HepG2 (cell line): ENCODE measurements at regions not wholly inside any gene's neighbourhood (a gene's known extent, or its start where the extent isn't known, plus 50 kb on each side); places are given as distances from the start of the nearest gene placed in this dataset.
"Not testable (repeated sequence)": the region's sequence is repeated elsewhere in the genome, so short reads cannot be mapped to it uniquely, and the experiment has no call there.

Experiments
- ATAC-seq: fragments of 200-7000 bp; cut with Tn5 transposase; 3 replicates; pipeline ENCODE4 v1.9.1; 2020; ENCODE audit warnings: mild to moderate bottlenecking, moderate library complexity
- BruUV-seq: library from RNA; stranded (reverse); fragments of 400-500 nt; replicated peaks from 2 replicates; lab custom pipeline; 2021; lab: Mats Ljungman, UMichigan
- CTCF ChIA-PET: fragments of 300-600 bp; formaldehyde crosslinking; extraction: SDS; loops from one replicate; lab custom pipeline; 2021; ENCODE audit warnings: low total read pairs, inconsistent platforms, low intra/inter-chr PET ratio; lab: Yijun Ruan, JAX
- POLR2A ChIA-PET: fragments of 350-600 bp; sonication (Branson Sonifier 250); formaldehyde crosslinking; loops from one replicate; lab custom pipeline; 2020; ENCODE audit warnings: antibody characterized with exemption, inconsistent platforms; lab: Yijun Ruan, JAX
- DNase-seq: peaks from one replicate; pipeline ENCODE4 v3.0.0-alpha.2; 2015; ENCODE audit warnings: low spot score
- FAIRE-seq: peaks from 3 replicates; lab custom pipeline; 2011; peaks lifted over from hg19 to GRCh38; lab: Jason Lieb, UNC
- H2AFZ ChIP-seq: one replicate; pipeline ENCODE4 v1.6.1; 2011; ENCODE audit warnings: low read length, inconsistent platforms
- H3K27ac ChIP-seq: fragments of 300-600 bp; 3 replicates; pipeline ENCODE4 v1.8.0; 2011; ENCODE audit warnings: mixed run types, mild to moderate bottlenecking, mixed read lengths, low read length, inconsistent platforms; ENCODE audit not compliant: insufficient read depth; ENCODE audit errors: extremely low read length
- H3K27me3 ChIP-seq, 2 experiments: fragments of 200-600 bp in 1 of 2; 2 replicates in 1 of 2; 3 replicates in 1 of 2; pipeline versions ENCODE4 v1.6.0 to v1.8.0; 2011; ENCODE audit warnings: low read length in 2 of 2, mild to moderate bottlenecking in 2 of 2, moderate library complexity in 2 of 2, inconsistent platforms in 1 of 2; ENCODE audit not compliant: insufficient read depth in 2 of 2, control insufficient read depth in 1 of 2
- H3K36me3 ChIP-seq, 2 experiments: fragments of 200-600 bp in 1 of 2; replicated peaks in 1 of 2; 2 replicates in 1 of 2; 3 replicates in 1 of 2; pipeline versions ENCODE4 v1.5.1 to v1.8.0; 2011; ENCODE audit warnings: low read length in 2 of 2, inconsistent platforms in 1 of 2; ENCODE audit not compliant: insufficient read depth in 2 of 2, control insufficient read depth in 1 of 2
- H3K4me1 ChIP-seq: 2 replicates; pipeline ENCODE4 v1.5.1; 2012; ENCODE audit warnings: low read length, inconsistent platforms; ENCODE audit not compliant: insufficient read depth
- H3K4me2 ChIP-seq: 2 replicates; pipeline ENCODE4 v1.6.0; 2011; ENCODE audit warnings: low read depth, low read length, inconsistent platforms
- H3K4me3 ChIP-seq, 3 experiments: fragments of 200-600 bp in 1 of 3; sonication (generic), shearing (Covaris generic) in 1 of 3; replicated peaks in 1 of 3; 2 replicates each; pipeline ENCODE4 v1.5.1; 2011 to 2016; ENCODE audit warnings: low read length in 3 of 3, inconsistent platforms in 2 of 3, low read depth in 2 of 3, mild to moderate bottlenecking in 2 of 3, control low read depth in 1 of 3, mixed read lengths in 1 of 3; ENCODE audit not compliant: insufficient read depth in 1 of 3
- H3K79me2 ChIP-seq: one replicate; pipeline ENCODE4 v1.6.1; 2011; ENCODE audit warnings: low read length, inconsistent platforms; ENCODE audit not compliant: insufficient read depth
- H3K9ac ChIP-seq: 2 replicates; pipeline ENCODE4 v1.6.0; 2011; ENCODE audit warnings: mild to moderate bottlenecking, low read depth, low read length, inconsistent platforms; ENCODE audit not compliant: insufficient read depth
- H3K9me3 ChIP-seq: 2 replicates; pipeline ENCODE4 v1.5.1; 2012; ENCODE audit warnings: mild to moderate bottlenecking, low read length
- H4K20me1 ChIP-seq: 2 replicates; pipeline ENCODE4 v1.6.0; 2011; ENCODE audit warnings: inconsistent platforms, mild to moderate bottlenecking, low read length, moderate library complexity; ENCODE audit not compliant: insufficient read depth
- FOXP4 ChIP-seq: sonication (generic); formaldehyde crosslinking; IDR thresholded peaks from 2 replicates; pipeline ENCODE4 v1.4.0; 2020; ENCODE audit warnings: missing genetic modification reagents
- WGBS: methylation state at CpG from one replicate; pipeline ENCODE4 v1.1.6; 2017; ENCODE audit warnings: low lambda C conversion rate; 5-methylcytosine and 5-hydroxymethylcytosine counted together
- in situ Hi-C: cut with HindIII; loops from 2 replicates; pipeline ENCODE4 v1.10.0; 2017; ENCODE audit warnings: low pct_unique_long_range_greater_than_20kb; ENCODE audit not compliant: extremely low pct_ligation_motif_present
- intact Hi-C: fragments of 100-400 bp; cut with micrococcal nuclease; formaldehyde crosslinking; loops from one replicate; pipeline ENCODE4 v1.10.0; 2022; ENCODE audit not compliant: unreplicated experiment

- TF ChIP-seq FOXP4 (CRISPR knock-in tag): no peak
Observed at GRCh38 chr20:25858495-25859425, 162.1 kb upstream of the ZNF337 start (continued).

GRCh38 chr20:25857091-25857788 lies 160.6 kb upstream of the ZNF337 start:
- Histone ChIP-seq H3K4me1 (peaks cover 48% of the 10 kb centered on the region), H3K27me3 (peaks cover 6 to 34% of the 10 kb centered on the region in 2 experiments; a peak in 4 of 5 replicates)
- in situ Hi-C loops, intact Hi-C loops, H3K79me2 ChIP-seq, H3K27ac ChIP-seq, DNase-seq, H3K9ac ChIP-seq, CTCF ChIA-PET, BruUV-seq, H2AFZ ChIP-seq, ATAC-seq, H3K4me3 ChIP-seq, H3K9me3 ChIP-seq, FAIRE-seq, H3K36me3 ChIP-seq, H3K4me2 ChIP-seq, H4K20me1 ChIP-seq, POLR2A ChIA-PET: not testable (repeated sequence)
- 65% methylated on average over 28 of the region's 28 CpGs for WGBS
